Caco-2 (cell line): ENCODE measurements at regions not wholly inside any gene's neighbourhood (a gene's known extent, or its start where the extent isn't known, plus 50 kb on each side); places are given as distances from the start of the nearest gene placed in this dataset.

ENCODE experiments used
- BruUV-seq: library from RNA; stranded (reverse); fragments of 400-500 nt; replicated peaks from 2 replicates; lab custom pipeline; 2021; lab: Mats Ljungman, UMichigan
- CTCF ChIA-PET: fragments of 300-600 bp; sonication (Branson Sonifier 250); formaldehyde crosslinking; loops from one replicate; lab custom pipeline; 2022; ENCODE audit warnings: antibody characterized with exemption; lab: Charles Lee
- POLR2A ChIA-PET: fragments of 300-600 bp; sonication (Branson Sonifier 250); formaldehyde crosslinking; loops from one replicate; lab custom pipeline; 2022; ENCODE audit warnings: antibody characterized with exemption; lab: Charles Lee
- DNase-seq, 2 experiments: peaks; one replicate each; pipeline versions ENCODE4 v3.0.0 to v3.0.0-alpha.2; 2020 to 2022
- H3K27me3 ChIP-seq: replicated peaks from 2 replicates; pipeline ENCODE4 v1.6.0; 2011; ENCODE audit warnings: low read length; ENCODE audit not compliant: control insufficient read depth, insufficient read depth
- H3K36me3 ChIP-seq: 2 replicates; pipeline ENCODE4 v1.5.1; 2011; ENCODE audit warnings: low read length; ENCODE audit not compliant: control insufficient read depth, insufficient read depth
- H3K4me1 ChIP-seq: fragments of 250-450 bp; sonication (Bioruptor Pico); 2 replicates; pipeline ENCODE4 v1.5.1; 2020; ENCODE audit warnings: mild to moderate bottlenecking
- H3K4me3 ChIP-seq: 2 replicates; pipeline ENCODE4 v1.5.1; 2011; ENCODE audit warnings: low read depth, mild to moderate bottlenecking, control low read depth, low read length
- H3K9me3 ChIP-seq: fragments of 250-450 bp; sonication (Bioruptor Pico); 2 replicates; pipeline ENCODE4 v1.5.1; 2020; ENCODE audit warnings: mild to moderate bottlenecking, moderate library complexity
- H3K27ac Mint-ChIP-seq: one replicate; pipeline ENCODE4 v1.8.0; 2022; ENCODE audit warnings: mixed read lengths; ENCODE audit not compliant: unreplicated experiment
- H3K27me3 Mint-ChIP-seq: one replicate; pipeline ENCODE4 v1.8.0; 2022; ENCODE audit warnings: mixed read lengths; ENCODE audit not compliant: insufficient read depth, unreplicated experiment
- H3K36me3 Mint-ChIP-seq: one replicate; pipeline ENCODE4 v1.8.0; 2022; ENCODE audit warnings: mild to moderate bottlenecking, mixed read lengths; ENCODE audit not compliant: insufficient read depth, unreplicated experiment
- H3K4me1 Mint-ChIP-seq: one replicate; pipeline ENCODE4 v1.8.0; 2022; ENCODE audit warnings: low read depth, mixed read lengths; ENCODE audit not compliant: unreplicated experiment
- H3K4me3 Mint-ChIP-seq: one replicate; pipeline ENCODE4 v1.8.0; 2022; ENCODE audit warnings: mild to moderate bottlenecking, moderate library complexity, mixed read lengths; ENCODE audit not compliant: unreplicated experiment
- H3K9me3 Mint-ChIP-seq: one replicate; pipeline ENCODE4 v1.8.0; 2022; ENCODE audit warnings: mixed read lengths; ENCODE audit not compliant: unreplicated experiment
- intact Hi-C: fragments of 100-400 bp; cut with micrococcal nuclease; formaldehyde crosslinking; loops from one replicate; pipeline ENCODE4 v1.10.0; 2022; ENCODE audit not compliant: unreplicated experiment
- TF ChIP-seq, protein P1 (sequence below), 2 experiments: fragments of 200-600 bp in 1 of 2; IDR thresholded peaks; 1 replicate in 1 of 2; 2 replicates in 1 of 2; pipeline versions ENCODE4 v1.5.1 to v1.8.0; 2011 to 2022; ENCODE audit warnings: antibody characterized with exemption in 1 of 2, control low read depth in 1 of 2, inconsistent platforms in 1 of 2, low read depth in 1 of 2, low read length in 1 of 2, mild to moderate bottlenecking in 1 of 2, moderate library complexity in 1 of 2; ENCODE audit not compliant: insufficient read depth in 1 of 2, severe bottlenecking in 1 of 2, unreplicated experiment in 1 of 2

DNA sequence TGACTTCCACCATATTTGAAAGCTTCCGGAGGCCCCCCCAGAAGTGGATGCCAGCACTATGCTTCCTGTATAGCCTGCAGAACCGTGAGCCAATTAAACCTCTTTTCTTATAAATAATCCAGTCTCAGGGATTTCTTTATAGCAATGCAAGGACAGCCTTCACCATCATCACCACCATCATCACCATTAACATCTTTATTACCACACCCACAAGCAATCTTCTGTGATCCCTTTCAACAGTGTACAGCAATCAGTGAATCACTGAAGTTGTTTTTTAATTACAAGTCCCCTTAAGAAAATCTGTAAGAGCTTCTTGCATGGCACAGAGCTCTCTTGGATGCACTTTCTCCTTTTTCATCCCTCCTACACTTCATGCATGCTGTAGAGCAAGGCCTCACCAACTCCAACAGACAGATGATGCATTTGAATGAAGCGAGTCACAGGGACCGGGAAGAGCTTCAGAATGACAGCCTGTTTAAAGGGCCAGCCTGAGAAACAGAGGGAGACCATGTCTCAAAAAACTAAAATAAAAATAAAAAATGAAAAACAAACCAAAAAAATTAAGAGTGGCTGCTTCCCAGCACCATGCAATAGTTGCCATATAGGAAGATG is 83.6 kb upstream of the VASH1 start:
- Mint-ChIP-seq H3K4me3 (no peak overlapping the region), H3K36me3 (no peaks in the 10 kb centered on the region), H3K27ac (no peak overlapping the region), H3K27me3 (peaks cover 12% of the 10 kb centered on the region), H3K9me3 (peaks cover 15% of the 10 kb centered on the region), H3K4me1 (no peaks in the 10 kb centered on the region)
- POLR2A ChIA-PET: no interaction called here
- CTCF ChIA-PET: interaction anchor here (0.5 kb wide), 1 partner anchor 389 kb away, joined by 3 read pairs; no protein-coding TSS in a partner anchor
- no peaks in the 10 kb centered on the region for H3K4me1 ChIP-seq
- no peak overlapping the region for H3K4me3 ChIP-seq
- TF ChIP-seq, protein P1, sequence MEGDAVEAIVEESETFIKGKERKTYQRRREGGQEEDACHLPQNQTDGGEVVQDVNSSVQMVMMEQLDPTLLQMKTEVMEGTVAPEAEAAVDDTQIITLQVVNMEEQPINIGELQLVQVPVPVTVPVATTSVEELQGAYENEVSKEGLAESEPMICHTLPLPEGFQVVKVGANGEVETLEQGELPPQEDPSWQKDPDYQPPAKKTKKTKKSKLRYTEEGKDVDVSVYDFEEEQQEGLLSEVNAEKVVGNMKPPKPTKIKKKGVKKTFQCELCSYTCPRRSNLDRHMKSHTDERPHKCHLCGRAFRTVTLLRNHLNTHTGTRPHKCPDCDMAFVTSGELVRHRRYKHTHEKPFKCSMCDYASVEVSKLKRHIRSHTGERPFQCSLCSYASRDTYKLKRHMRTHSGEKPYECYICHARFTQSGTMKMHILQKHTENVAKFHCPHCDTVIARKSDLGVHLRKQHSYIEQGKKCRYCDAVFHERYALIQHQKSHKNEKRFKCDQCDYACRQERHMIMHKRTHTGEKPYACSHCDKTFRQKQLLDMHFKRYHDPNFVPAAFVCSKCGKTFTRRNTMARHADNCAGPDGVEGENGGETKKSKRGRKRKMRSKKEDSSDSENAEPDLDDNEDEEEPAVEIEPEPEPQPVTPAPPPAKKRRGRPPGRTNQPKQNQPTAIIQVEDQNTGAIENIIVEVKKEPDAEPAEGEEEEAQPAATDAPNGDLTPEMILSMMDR (IDR thresholded peaks at IDR 0.05; ENCODE audit: insufficient read depth in 1 of 2, low read depth in 1 of 2, low read length in 1 of 2, severe bottlenecking in 1 of 2, unreplicated experiment in 1 of 2): no peak
- no peaks in the 10 kb centered on the region for H3K36me3 ChIP-seq
- no peaks in the 10 kb centered on the region for H3K27me3 ChIP-seq
- peaks cover 17% of the 10 kb centered on the region for H3K9me3 ChIP-seq
- intact Hi-C loops: no loop called here
- DNase-seq: no peak
- no TSS peak for BruUV-seq

- Mint-ChIP-seq H3K27me3 (peaks cover 7% of the 10 kb centered on the region), H3K4me3 (no peak overlapping the region), H3K9me3 (peaks cover 22% of the 10 kb centered on the region), H3K27ac (no peak overlapping the region), H3K4me1 (no peaks in the 10 kb centered on the region), H3K36me3 (no peaks in the 10 kb centered on the region)
- POLR2A ChIA-PET: no interaction called here
- TF ChIP-seq, protein P1 (IDR thresholded peaks at IDR 0.05; ENCODE audit: insufficient read depth in 1 of 2, low read depth in 1 of 2, low read length in 1 of 2, severe bottlenecking in 1 of 2, unreplicated experiment in 1 of 2): no peak
- Histone ChIP-seq H3K9me3 (peaks cover 19% of the 10 kb centered on the region), H3K36me3 (no peaks in the 10 kb centered on the region), H3K4me1 (no peaks in the 10 kb centered on the region), H3K27me3 (no peaks in the 10 kb centered on the region), H3K4me3 (no peak overlapping the region)
- CTCF ChIA-PET: interaction anchor here (0.5 kb wide), 1 partner anchor 389 kb away, joined by 3 read pairs; no protein-coding TSS in a partner anchor
- intact Hi-C loops: no loop called here
- DNase-seq: no peak
- BruUV-seq: no TSS peak
Observed at GRCh38 chr14:76678244-76678800, 82.9 kb upstream of the VASH1 start.

DNA sequence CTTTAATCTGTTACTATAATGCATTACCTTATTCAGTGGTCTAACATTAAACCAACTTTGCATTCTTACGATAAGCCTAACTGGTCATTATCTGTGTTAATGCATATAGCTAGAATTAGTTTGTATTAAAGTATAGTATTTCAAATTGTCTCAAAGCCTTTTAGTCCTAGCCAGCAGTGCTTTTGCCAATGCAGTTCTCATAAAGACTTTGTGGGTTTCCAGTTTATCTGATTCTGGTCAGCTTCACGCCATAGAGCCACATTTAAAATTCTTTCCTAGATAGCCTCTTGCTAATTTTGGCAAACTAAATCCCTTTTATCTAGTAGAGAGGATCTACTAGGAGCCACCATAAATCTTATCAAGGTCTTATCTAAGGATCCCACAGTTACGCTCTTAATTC is 78.9 kb upstream of the VASH1 start:
- no peak overlapping the region for H3K4me3 ChIP-seq
- Mint-ChIP-seq H3K4me1 (no peaks in the 10 kb centered on the region), H3K4me3 (no peak overlapping the region), H3K36me3 (no peaks in the 10 kb centered on the region), H3K27me3 (no peaks in the 10 kb centered on the region), H3K27ac (no peak overlapping the region), H3K9me3 (peaks cover 40% of the 10 kb centered on the region)
- no peaks in the 10 kb centered on the region for H3K36me3 ChIP-seq
- peaks cover 19% of the 10 kb centered on the region for H3K9me3 ChIP-seq
- no peaks in the 10 kb centered on the region for H3K27me3 ChIP-seq
- ChIA-PET POLR2A (no interaction called here), CTCF (no interaction called here)
- intact Hi-C loops: no loop called here
- no TSS peak for BruUV-seq
- H3K4me1 ChIP-seq: no peaks in the 10 kb centered on the region
- DNase-seq: no peak
- TF ChIP-seq, protein P1 (IDR thresholded peaks at IDR 0.05; ENCODE audit: insufficient read depth in 1 of 2, low read depth in 1 of 2, low read length in 1 of 2, severe bottlenecking in 1 of 2, unreplicated experiment in 1 of 2): no peak
